Colonic mucosa (tissue), 4 donors: ENCODE measurements at regions not wholly inside any gene's neighbourhood (a gene's known extent, or its start where the extent isn't known, plus 50 kb on each side); places are given as distances from the start of the nearest gene placed in this dataset.

Source experiments
- DNase-seq: peaks from one replicate; pipeline ENCODE4 v3.0.0-alpha.2; 2020
- H3K27ac ChIP-seq: fragments of 200-600 bp; one replicate; pipeline ENCODE4 v1.8.0; 2021
- H3K27me3 ChIP-seq: fragments of 200-600 bp; one replicate; pipeline ENCODE4 v1.8.0; 2021
- H3K36me3 ChIP-seq: fragments of 200-600 bp; one replicate; pipeline ENCODE4 v1.8.0; 2021
- H3K4me1 ChIP-seq: fragments of 200-600 bp; one replicate; pipeline ENCODE4 v1.8.0; 2021; ENCODE audit warnings: mild to moderate bottlenecking
- H3K4me3 ChIP-seq: fragments of 200-600 bp; one replicate; pipeline ENCODE4 v1.8.0; 2021
- H3K9ac ChIP-seq, 2 donors: one replicate each; pipeline ENCODE4 v1.7.0; 2013; ENCODE audit warnings: control low read depth in 2 of 2, low read depth in 2 of 2, low read length in 2 of 2
- H3K9me3 ChIP-seq: fragments of 200-600 bp; one replicate; pipeline ENCODE4 v1.8.0; 2021
- intact Hi-C: fragments of 100-400 bp; cut with DNase I; formaldehyde crosslinking; loops from one replicate; pipeline ENCODE4 v1.14.1; 2022
- TF ChIP-seq, protein P1 (sequence below): fragments of 200-600 bp; IDR thresholded peaks from one replicate; pipeline ENCODE4 v1.8.0; 2022; ENCODE audit warnings: antibody characterized with exemption, mild to moderate bottlenecking
- donor health status: healthy.
- donor health status: DM: no; HTN: no; CAD: no.
- donor health status: DM: no; HTN: no; CAD: no.

DNA sequence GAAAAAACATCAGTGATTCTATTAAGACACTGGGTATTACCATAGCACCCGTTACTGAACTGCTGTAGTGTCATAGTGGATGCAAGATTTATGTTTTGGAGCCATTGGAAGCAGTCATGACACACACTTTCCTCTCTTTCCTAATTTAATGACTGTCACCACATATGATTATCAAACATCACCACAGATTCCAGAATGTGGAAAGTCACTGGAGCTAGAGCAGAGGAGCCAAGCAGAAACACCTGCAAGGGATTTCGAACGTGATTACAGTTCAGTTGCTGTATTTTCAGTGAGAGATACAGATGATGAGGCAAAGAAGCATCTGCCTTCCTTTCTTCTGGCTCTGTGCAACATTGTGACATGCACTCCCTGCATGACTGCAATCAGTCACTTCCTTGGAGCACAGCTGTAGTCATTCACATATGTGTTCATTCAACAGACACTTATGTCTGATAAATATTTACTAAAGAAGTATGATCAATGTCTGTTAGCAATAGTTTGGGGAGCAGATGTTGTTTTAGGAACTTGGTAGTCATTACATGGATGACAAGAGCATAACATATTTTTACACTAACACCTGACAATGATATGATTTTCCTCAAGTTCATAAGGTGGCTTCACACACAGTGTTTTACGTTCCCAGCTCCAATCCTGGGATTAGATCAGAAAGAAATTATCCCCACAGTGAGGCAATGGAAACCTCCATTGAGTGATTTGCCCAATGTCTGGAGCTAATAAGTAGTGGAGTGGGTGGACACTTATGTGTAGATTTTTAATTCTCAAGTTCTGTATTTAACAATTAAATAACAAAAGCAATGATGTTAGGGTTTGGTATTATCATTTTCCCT is 416.6 kb downstream of the PLCL1 start:
- no peak overlapping the region for H3K9ac ChIP-seq
- no peak overlapping the region for H3K4me3 ChIP-seq
- H3K27me3 ChIP-seq: no peaks in the 10 kb centered on the region
- DNase-seq: no peak
- no peaks in the 10 kb centered on the region for H3K9me3 ChIP-seq
- H3K27ac ChIP-seq: no peak overlapping the region
- TF ChIP-seq, protein P1, sequence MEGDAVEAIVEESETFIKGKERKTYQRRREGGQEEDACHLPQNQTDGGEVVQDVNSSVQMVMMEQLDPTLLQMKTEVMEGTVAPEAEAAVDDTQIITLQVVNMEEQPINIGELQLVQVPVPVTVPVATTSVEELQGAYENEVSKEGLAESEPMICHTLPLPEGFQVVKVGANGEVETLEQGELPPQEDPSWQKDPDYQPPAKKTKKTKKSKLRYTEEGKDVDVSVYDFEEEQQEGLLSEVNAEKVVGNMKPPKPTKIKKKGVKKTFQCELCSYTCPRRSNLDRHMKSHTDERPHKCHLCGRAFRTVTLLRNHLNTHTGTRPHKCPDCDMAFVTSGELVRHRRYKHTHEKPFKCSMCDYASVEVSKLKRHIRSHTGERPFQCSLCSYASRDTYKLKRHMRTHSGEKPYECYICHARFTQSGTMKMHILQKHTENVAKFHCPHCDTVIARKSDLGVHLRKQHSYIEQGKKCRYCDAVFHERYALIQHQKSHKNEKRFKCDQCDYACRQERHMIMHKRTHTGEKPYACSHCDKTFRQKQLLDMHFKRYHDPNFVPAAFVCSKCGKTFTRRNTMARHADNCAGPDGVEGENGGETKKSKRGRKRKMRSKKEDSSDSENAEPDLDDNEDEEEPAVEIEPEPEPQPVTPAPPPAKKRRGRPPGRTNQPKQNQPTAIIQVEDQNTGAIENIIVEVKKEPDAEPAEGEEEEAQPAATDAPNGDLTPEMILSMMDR: no peak
- no peaks in the 10 kb centered on the region for H3K36me3 ChIP-seq
- intact Hi-C loops: no loop called here
- no peaks in the 10 kb centered on the region for H3K4me1 ChIP-seq

DNA sequence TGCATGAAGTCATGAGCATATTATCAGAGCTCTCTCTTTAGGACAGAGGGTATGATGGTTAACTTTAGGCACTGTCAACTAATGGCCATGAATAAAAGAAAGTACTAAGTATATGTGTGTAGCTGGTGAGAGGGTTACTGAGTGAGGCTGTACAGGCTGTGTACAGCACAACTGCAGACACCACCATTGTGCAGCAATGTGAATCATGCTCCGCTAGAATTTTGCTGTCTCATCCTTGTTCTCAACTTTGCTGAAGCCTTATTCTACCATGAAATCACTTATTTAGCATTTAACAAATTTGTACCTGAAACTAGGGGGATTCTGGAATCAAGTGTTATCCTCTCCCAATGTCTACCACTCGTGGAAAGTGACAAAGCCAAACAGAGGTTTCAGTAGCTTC is 414.9 kb downstream of the PLCL1 start:
- DNase-seq: no peak
- Histone ChIP-seq H3K27ac (no peak overlapping the region), H3K9ac (no peak overlapping the region), H3K4me1 (no peaks in the 10 kb centered on the region), H3K9me3 (no peaks in the 10 kb centered on the region), H3K4me3 (no peak overlapping the region), H3K27me3 (no peaks in the 10 kb centered on the region), H3K36me3 (no peaks in the 10 kb centered on the region)
- intact Hi-C loops: no loop called here
- TF ChIP-seq, protein P1: no peak

DNA sequence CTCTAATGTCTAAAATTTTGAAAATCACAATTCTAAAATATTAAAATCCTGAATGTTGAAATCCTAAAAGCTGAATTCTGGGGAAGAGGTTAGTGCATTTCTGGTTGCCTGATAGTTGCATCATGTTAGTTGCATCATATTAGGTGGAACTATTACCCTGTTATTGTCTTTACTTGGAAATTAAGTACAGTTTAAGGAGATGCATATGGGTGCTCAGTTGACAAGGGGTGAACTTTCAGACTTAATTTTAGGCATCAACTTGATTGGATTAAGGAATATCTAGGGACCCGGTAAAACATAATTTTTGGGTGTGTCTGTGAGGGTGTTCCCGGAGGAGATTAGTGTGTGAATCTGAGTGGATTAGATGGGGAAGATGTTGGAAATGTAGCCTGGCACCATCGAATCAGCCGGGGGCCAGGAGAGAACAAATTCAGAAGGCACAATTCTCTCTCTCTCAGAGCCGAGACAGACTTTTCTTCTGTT is 409.8 kb downstream of the PLCL1 start:
- intact Hi-C loops: no loop called here
- no peaks in the 10 kb centered on the region for H3K27me3 ChIP-seq
- no peak for DNase-seq
- no peak overlapping the region for H3K9ac ChIP-seq
- no peak overlapping the region for H3K27ac ChIP-seq
- H3K4me1 ChIP-seq: no peaks in the 10 kb centered on the region
- no peaks in the 10 kb centered on the region for H3K36me3 ChIP-seq
- H3K4me3 ChIP-seq: no peak overlapping the region
- no peaks in the 10 kb centered on the region for H3K9me3 ChIP-seq
- TF ChIP-seq, protein P1: no peak

DNA sequence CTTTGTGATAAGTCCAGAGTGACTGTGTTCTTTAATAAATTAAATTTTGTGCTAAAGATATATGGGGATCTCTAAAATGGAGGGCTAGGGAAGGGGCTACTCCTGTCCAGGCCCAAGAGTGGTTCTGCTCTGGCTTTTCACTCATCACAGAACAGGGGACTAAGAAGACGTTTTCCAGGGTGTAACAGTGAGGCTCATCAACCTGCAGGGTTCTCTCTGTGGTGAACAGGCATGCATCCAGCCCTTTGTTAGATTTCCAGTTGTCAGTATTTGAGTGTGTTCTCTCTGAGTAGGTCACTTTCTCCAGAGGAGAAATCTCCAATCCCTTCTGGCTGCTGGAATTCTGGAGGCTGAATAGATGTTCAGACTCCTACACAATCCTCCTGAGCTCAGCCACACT is 408.9 kb downstream of the PLCL1 start:
- TF ChIP-seq, protein P1: no peak
- no peak overlapping the region for H3K9ac ChIP-seq
- no peak overlapping the region for H3K27ac ChIP-seq
- no peak overlapping the region for H3K4me3 ChIP-seq
- DNase-seq: no peak
- intact Hi-C loops: no loop called here
- no peaks in the 10 kb centered on the region for H3K36me3 ChIP-seq
- no peaks in the 10 kb centered on the region for H3K4me1 ChIP-seq
- H3K9me3 ChIP-seq: no peaks in the 10 kb centered on the region
- no peaks in the 10 kb centered on the region for H3K27me3 ChIP-seq

DNA sequence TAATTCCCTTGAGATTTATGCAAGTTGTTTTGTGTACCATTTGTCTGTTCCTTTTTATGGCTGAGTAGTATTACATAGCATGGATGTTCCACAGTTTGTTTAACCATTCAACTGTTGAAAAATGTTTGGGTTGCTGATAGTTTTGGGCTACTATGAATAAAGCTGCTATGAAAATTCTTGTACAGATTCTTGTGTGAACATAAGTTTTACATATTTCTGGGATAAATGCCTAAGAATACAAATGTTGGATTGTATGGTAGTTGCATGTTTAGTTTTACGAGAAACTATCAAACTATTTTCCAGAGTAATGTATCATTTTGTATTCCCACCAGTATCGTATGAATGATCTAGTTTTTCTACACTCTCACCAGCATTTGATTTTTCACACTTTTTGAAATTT is 407.3 kb downstream of the PLCL1 start:
- Histone ChIP-seq H3K9me3 (no peaks in the 10 kb centered on the region), H3K36me3 (no peaks in the 10 kb centered on the region), H3K27me3 (no peaks in the 10 kb centered on the region), H3K4me3 (no peak overlapping the region), H3K9ac (no peak overlapping the region), H3K27ac (no peak overlapping the region), H3K4me1 (no peaks in the 10 kb centered on the region)
- TF ChIP-seq, protein P1: no peak
- no peak for DNase-seq
- intact Hi-C loops: no loop called here
